HG02588 (cell line): ENCODE measurements at regions not wholly inside any gene's neighbourhood (a gene's known extent, or its start where the extent isn't known, plus 50 kb on each side); places are given as distances from the start of the nearest gene placed in this dataset.

ENCODE experiments used
- ATAC-seq: cut with Tn5 transposase; IDR thresholded peaks from one replicate; pipeline ENCODE4 v1.9.1; 2021; ENCODE audit warnings: mild to moderate bottlenecking, moderate library complexity; ENCODE audit not compliant: unreplicated experiment

GRCh38 chr7:50962962-50963374, 180.3 kb upstream of the GRB10 start:
- peak; percentile 74 for ATAC-seq

GRCh38 chr7:50962281-50962883, 179.7 kb upstream of the GRB10 start:
- ATAC-seq: peak; percentile 34

GRCh38 chr7:50960621-50961310, 178.1 kb upstream of the GRB10 start:
- ATAC-seq: no peak

- no peak for ATAC-seq
Observed at GRCh38 chr7:50959991-50960390, 177.3 kb upstream of the GRB10 start.

GRCh38 chr7:50959560-50959959, 176.9 kb upstream of the GRB10 start:
- ATAC-seq: no peak

- ATAC-seq: no peak
Observed at GRCh38 chr7:50957855-50958254, 175.2 kb upstream of the GRB10 start.

GRCh38 chr7:50957431-50957830, 174.7 kb upstream of the GRB10 start:
- no peak for ATAC-seq

GRCh38 chr7:50956522-50957155, 173.9 kb upstream of the GRB10 start:
- ATAC-seq: no peak

- no peak for ATAC-seq
Observed at GRCh38 chr7:50954716-50955115, 172.0 kb upstream of the GRB10 start.

GRCh38 chr7:50954245-50954644, 171.5 kb upstream of the GRB10 start:
- ATAC-seq: no peak

- ATAC-seq: no peak
Observed at GRCh38 chr7:50953820-50954219, 171.1 kb upstream of the GRB10 start.

- no peak for ATAC-seq
Observed at GRCh38 chr7:50953303-50953702, 170.6 kb upstream of the GRB10 start.

GRCh38 chr7:50952544-50952943, 169.8 kb upstream of the GRB10 start:
- no peak for ATAC-seq

GRCh38 chr7:50952120-50952519, 169.4 kb upstream of the GRB10 start:
- no peak for ATAC-seq

GRCh38 chr7:50943482-50943881, 160.8 kb upstream of the GRB10 start:
- no peak for ATAC-seq

- ATAC-seq: no peak
Observed at GRCh38 chr7:50941525-50941924, 158.8 kb upstream of the GRB10 start.

GRCh38 chr7:50940621-50941020, 157.9 kb upstream of the GRB10 start:
- ATAC-seq: no peak

GRCh38 chr7:50939021-50939420, 156.3 kb upstream of the GRB10 start:
- no peak for ATAC-seq

GRCh38 chr7:50937727-50938126, 155.0 kb upstream of the GRB10 start:
- no peak for ATAC-seq

GRCh38 chr7:50926049-50926448, 143.4 kb upstream of the GRB10 start:
- ATAC-seq: no peak

GRCh38 chr7:50923476-50923875, 140.8 kb upstream of the GRB10 start:
- no peak for ATAC-seq

- no peak for ATAC-seq
Observed at GRCh38 chr7:50921114-50921813, 138.6 kb upstream of the GRB10 start.
